Activated T-cell treated with anti-CD3 and anti-CD28 coated beads for 4 hours (primary cell): ENCODE measurements at regions not wholly inside any gene's neighbourhood (a gene's known extent, or its start where the extent isn't known, plus 50 kb on each side); places are given as distances from the start of the nearest gene placed in this dataset.

Experiments
- DNase-seq: peaks from one replicate; pipeline ENCODE4 v3.0.0-alpha.2; 2020

DNA sequence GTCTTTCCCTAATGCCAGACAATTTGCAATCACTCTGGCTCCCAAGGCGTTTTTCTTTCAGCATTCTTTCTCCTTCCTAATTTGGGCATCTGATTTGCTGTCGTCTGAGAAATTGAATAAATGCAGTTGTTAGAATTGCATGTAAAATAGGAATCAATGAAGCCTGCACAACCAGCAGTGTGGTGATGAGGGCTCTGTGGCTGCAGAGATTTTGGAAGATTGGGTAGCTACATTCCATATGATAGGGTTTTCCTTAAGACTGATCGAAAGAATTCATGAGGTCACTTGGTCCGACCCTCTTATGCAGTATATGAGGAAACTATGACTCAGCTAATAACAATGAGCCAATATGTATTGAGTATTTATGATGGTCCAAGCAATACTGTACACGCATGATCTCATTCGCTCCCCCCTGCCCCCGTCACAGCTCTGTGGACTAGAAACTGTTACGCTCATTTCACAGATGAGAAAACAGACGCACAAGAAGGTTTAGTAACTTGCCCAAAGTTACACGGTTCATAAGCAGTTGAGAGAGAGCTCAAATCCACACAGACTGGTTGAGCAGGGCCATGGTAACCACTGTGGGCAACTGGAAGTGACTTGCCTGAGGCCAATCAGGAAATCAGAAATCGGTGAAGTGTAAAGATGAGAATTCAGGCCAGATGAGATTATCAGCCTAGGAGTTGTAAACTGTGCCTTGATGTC is 527.2 kb downstream of the GATA3 start:
- DNase-seq, result no peak

DNA sequence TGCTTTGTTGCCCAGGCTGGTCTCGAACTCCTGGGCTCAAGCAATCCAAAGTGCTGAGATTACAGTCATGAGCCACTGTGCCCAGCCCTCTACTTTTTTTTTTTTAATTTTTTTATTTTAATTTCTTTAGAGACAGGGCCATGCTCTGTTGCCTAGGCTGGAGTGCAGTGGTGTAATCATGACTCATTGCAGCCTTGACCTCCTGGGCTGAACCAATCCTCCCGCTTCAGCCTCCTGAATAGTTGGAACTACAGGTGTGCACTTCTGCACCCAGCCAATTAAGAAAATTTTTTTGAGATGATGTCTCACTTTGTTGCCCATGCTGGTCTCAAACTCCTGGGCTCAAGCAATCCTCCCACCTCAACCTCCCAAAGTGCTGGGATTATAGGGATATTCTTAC is 528.6 kb downstream of the GATA3 start:
- DNase-seq, result no peak

DNA sequence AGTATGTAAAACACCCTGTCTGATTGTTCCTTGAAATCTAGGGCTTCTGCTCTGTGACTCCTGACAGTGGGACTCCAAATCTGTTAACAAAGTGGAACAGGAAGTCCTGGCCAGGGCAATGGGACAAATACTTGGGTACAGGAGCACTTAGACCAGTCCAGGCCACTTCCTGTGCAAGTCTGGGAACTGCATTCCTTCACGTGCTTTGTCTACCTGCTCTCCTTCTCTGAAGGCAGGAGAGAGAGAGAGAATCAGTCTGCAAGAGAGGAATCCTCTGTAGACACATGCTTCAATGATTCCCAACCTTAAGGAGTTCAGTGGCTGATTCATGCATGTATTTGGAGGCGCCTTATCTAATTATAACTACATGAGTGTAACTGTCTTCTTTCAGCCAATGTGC is 530.2 kb downstream of the GATA3 start:
- no peak for DNase-seq

DNA sequence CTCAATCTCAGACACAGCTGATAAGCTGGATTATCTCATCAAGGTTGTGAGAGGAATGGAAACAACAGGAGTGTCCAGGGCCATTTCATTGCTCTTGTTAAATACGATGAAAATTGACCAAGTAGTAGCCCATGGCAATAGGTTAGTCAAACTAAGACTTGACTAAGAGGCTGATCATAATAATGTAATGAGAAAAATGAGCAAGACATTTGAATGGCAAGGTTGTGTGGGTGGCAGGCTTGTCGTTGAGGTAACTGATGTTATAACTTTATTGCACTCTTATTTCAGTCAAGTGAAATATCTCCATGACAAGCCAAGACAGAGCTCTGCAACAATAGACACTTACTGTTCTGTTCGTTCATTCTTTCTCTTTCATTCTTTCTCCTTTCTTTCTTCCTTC is 532.0 kb downstream of the GATA3 start:
- DNase-seq, result no peak

GRCh38 chr10:8588135-8588534 is 533.6 kb downstream of the GATA3 start:
- DNase-seq, result no peak

DNA sequence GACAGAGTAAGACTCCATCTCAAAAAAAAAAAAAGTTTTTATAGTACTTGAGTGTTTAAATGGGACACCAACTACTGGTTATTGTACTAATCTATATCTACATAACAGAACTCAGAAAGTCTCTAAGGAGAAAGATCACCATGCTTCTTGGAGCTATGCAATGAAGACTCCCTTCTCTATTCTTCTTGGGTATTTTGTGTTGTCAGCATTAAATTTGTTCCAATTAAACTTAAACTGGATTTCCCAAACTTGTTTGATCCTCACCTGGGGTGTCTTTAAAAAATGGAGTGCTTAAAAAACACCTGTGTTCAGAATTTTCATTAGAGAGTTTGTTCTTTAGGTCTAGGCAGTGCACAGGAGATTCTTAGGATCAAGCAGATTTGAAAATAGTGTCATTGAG is 536.0 kb downstream of the GATA3 start:
- DNase-seq, result no peak

DNA sequence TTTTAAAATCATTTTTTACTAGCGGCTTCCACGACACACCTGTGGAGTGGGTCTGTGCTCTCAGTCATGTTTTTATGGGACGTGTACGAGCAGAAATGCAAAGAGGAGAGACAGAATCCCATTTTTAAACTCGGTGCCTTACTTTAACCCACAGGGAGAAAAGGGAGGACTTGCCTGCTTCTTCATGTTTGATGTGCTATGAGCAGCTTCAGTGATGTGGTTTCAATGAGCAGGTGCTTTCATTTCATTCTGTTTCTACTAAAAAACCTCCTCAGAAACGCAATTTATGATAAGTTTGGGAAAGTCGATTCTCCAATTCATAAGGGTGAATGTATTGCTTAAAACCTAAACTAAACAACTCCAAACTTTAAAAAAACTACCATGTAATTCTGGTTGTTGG is 537.2 kb downstream of the GATA3 start:
- no peak for DNase-seq

DNA sequence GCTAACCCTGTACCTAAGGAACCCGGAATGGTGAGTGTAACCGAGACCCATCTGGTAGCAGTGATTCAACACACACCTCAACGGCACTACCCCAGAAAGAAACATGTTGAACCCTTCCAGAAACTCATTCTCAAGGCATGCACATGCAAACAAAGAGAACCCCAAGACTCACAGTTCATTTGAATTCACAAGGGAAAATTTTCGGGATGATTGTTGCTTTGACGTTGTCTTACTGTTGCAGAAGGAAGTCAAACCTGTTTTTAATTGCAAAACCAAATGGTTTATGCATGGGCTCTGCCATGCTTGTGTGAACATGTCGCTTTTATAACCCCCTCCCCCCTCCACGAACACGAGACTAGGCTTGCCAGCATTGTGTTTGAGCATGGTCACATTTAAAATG is 539.7 kb downstream of the GATA3 start:
- no peak for DNase-seq

DNA sequence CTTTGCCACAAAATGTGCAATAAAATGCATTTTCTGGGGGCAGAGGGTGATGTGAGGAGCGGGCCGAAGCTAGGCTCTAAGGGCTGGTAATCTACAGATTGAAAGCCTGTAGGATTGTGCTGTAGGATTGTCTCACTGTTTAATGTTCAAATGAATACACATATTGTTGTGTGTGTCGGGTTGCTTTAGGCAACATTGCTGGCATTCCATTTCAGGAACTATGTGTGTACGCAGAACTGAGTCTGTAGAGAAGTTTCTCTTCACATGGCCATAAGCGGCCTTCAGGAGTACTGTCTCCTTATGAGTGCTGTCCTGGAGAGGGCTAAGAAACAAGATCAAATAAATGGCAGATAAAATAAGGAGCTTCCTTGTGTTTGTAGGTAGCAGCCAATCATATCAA is 540.2 kb downstream of the GATA3 start:
- no peak for DNase-seq

DNA sequence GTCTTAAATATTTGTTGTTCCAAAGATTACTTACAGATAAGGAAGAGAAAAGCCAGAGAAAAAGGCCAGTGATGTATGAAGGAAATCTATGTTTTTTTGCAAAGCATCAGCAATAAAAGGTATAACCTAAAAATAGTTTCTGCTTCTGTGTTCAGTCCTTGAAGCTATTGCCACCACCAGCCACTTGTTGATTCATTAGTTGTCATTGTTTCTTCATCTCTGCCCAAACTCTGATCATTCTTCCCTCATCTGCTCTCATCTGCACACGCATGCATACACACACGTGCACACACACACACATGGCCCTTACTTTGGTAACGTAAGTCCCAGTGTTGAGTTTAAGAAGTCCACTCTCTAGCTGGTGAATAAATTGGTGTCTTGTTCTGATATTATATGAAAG is 540.7 kb downstream of the GATA3 start:
- no peak for DNase-seq

DNA sequence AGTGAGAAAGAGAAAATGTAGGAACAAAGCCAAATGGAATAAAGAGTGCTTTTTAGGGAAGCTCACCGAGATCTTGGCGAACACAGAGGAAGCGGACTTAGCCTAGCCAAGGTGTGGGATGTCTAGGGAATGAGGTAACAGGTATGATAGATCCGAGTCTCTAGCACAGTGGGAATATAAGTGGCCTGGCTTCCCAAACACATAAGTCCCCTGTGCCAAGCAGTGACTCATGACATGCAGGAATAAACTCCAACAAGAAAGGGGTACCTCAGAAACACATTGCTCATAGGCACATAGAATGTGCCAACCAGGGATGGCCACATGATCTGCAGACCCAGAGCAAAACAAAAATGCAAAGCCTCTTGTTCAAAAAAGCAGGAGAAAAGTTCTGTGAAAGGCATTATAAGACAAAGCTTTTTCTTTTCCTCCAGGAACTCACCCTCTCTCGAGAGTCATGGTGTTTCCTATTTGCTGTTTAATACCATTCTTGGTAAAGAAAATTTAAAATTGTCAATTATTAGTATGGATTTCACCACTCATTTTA is 542.5 kb downstream of the GATA3 start:
- no peak for DNase-seq

DNA sequence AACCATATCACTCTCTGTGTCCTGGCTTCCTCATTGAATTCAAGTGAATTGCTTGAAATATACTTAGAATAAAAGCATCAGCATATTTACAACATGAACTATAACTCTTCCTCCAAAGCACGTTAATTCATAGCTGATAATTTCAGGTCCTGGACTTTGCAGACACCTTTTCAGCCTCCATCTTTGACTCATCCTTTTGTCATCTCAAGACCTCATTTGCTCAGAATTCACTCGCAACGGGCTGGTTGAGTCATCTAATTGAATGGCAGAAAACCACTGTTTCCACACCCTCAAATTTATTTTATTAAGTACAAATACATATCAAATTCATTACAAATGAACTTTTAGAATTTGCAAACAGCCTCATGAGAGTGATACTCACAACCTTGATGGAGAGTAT is 545.7 kb downstream of the GATA3 start:
- no peak for DNase-seq

GRCh38 chr10:8602821-8603220 is 548.3 kb downstream of the GATA3 start:
- DNase-seq, result no peak

DNA sequence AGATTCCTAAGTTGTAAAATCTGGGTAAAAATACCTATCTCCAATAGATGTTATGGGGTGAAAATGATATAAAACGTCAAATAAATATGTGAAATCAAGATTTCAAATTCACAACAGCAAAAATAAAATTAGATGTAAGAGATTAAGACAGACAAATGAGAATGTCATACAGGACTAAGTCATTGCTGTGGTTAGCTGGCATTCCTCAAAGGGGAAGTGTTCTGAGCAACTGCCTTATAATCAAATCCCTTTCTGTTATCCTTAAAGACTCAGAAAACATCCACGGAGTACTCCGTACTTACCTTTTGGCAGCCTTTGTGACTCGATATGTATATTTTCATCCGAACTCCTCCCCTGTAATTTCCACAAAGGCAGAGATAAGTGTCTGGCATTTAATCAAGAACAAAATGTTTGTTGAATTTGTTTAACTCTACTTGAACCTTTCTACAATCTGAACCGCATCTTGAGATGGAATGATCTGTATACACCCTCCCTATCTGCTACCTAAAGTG is 559.6 kb downstream of the GATA3 start:
- DNase-seq, result no peak

- DNase-seq, result no peak
Measured at GRCh38 chr10:8615118-8615517, 560.6 kb downstream of the GATA3 start.

DNA sequence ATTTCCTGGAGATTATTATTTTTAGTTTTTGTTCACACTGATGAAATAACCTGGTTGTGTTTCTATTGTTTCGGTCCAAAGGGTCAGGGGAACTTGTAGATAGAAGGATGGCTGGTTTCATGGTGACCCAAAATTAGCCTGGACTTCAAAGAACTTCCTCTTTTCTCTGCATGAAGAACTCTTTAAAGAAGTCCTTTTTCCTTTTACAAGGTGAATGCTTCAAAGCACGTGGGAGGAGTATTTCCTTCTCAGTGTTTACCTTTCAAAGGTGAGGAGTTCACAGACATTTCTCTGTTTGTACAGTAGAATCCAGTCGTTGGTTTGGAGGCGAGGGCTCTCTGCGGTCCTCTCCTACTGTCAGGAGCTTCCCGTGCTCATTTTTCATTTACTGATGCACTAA is 561.7 kb downstream of the GATA3 start:
- no peak for DNase-seq

- DNase-seq, result no peak
Measured at GRCh38 chr10:8617792-8618191, 563.3 kb downstream of the GATA3 start.

GRCh38 chr10:8618834-8619233 is 564.3 kb downstream of the GATA3 start:
- no peak for DNase-seq

- no peak for DNase-seq
Measured at GRCh38 chr10:8628351-8628750, 573.9 kb downstream of the GATA3 start.

DNA sequence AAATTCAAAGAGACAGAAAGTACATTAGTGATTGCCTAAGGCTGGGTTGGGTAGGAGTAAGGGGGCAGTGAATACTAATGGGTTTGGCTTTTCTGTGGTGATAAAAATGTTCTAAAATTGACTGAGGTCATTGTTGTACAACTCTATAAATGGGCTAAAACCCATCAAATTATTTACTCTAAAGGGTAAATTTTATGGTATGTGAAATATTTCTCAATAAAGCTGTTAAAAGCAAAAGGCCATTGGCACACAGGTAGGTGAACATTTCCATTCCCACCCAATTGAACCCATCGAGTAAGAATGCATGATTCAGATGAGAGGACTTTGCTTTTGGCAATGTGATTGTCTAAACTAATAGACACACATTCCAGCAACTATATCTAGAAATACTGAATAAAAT is 579.4 kb downstream of the GATA3 start:
- DNase-seq, result no peak

DNA sequence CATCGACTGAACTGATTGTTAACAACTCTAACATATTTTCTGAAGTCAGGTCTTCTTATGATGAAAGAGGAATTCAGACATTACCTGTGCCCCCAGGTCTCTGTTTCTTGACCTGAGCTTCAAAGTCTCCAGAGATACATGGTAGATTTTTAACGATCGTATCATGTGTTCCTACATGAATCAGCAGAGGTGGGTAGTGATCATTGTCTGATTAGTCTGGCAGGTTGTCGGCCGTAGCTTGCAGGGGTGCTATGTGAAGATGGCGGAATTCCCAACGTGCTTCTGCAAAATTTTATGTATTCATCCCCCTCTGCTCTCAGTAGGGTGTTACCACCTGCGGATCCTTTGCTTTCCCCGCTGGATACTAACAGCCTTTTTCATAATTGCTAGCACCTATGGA is 581.9 kb downstream of the GATA3 start:
- no peak for DNase-seq

- DNase-seq, result no peak
Measured at GRCh38 chr10:8637640-8638039, 583.2 kb downstream of the GATA3 start.

DNA sequence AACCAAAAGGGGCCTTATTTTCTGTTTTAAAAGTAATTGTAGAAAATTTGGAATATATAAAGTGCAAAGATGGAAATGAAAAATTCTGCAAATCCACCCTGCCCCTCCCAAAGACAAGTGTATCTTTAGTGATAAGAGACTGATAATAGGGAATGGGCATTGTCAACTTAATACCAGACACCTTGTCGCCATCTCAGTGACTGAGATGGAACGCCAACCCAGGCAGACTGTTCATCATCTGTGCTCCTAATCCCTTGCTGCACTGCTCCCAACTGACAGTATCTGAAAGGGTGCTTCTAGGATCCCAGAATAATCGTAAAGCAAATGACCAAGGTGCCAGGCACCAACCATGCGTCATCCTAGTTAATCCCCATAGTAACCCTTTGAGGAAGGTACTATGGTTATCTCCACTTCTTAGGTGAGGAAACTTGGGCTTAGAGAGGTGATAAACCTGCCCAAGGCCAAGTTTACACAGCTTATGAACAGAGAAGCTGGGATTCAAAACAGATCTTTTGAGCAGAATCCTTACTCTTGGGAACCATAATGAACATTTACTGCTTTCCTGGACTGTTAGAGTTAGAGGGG is 583.7 kb downstream of the GATA3 start:
- DNase-seq, result no peak

DNA sequence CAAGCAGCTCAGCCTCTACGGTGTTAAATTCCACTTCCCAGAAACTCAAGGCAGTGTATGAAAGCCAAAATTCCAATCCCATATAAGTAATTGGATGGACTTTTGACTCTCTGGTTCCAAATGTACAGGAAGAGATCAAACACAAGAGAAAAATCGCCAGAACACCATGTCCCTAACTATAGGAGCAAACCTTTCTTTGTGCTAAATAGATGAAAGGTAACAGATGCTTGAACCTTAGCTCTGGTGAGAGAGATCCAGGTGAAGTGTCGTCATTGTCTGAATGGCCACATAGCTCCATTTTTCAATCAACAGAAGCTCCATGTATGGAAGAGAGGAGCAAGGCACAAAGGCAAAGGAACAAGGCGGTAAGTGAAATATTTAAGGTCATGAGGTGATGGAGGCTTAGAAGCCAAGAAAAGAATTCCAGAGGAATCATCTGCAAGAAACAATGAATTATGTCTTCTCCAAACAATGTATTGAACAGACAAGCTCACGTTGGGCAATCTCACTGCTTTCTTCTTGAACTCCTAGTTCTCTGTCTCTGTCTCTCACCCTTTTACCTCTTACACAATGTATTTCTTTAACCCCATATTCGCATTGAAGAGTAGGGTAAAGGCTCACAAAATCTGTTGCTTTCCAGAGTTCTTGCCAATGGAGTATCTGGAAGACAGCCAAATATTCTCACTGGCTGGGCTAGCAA is 585.1 kb downstream of the GATA3 start:
- no peak for DNase-seq
